ENCODE measurements at regions not wholly inside any gene's neighbourhood (a gene's known extent, or its start where the extent isn't known, plus 50 kb on each side); places are given as distances from the start of the nearest gene placed in this dataset.

- no peak for TF ChIP-seq POLR2A (IDR thresholded peaks at IDR 0.05)
- TF ChIP-seq, protein P1, sequence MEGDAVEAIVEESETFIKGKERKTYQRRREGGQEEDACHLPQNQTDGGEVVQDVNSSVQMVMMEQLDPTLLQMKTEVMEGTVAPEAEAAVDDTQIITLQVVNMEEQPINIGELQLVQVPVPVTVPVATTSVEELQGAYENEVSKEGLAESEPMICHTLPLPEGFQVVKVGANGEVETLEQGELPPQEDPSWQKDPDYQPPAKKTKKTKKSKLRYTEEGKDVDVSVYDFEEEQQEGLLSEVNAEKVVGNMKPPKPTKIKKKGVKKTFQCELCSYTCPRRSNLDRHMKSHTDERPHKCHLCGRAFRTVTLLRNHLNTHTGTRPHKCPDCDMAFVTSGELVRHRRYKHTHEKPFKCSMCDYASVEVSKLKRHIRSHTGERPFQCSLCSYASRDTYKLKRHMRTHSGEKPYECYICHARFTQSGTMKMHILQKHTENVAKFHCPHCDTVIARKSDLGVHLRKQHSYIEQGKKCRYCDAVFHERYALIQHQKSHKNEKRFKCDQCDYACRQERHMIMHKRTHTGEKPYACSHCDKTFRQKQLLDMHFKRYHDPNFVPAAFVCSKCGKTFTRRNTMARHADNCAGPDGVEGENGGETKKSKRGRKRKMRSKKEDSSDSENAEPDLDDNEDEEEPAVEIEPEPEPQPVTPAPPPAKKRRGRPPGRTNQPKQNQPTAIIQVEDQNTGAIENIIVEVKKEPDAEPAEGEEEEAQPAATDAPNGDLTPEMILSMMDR (IDR thresholded peaks at IDR 0.05) = no peak
Observed at GRCh38 chr19:28036486-28036885, 1176.5 kb downstream of the UQCRFS1 start.

Data from heart left ventricle (tissue), 13 donors.